ENCODE measurements at regions not wholly inside any gene's neighbourhood (a gene's known extent, or its start where the extent isn't known, plus 50 kb on each side); places are given as distances from the start of the nearest gene placed in this dataset.
"Not testable (repeated sequence)": the region's sequence is repeated elsewhere in the genome, so short reads cannot be mapped to it uniquely, and the experiment has no call there.

GRCh38 chr3:156044634-156044975 lies 75.8 kb upstream of the KCNAB1 start:
- DNase-seq = no peak

- not testable (repeated sequence) for DNase-seq
Measured at GRCh38 chr3:156048483-156048882, 71.9 kb upstream of the KCNAB1 start.

GRCh38 chr3:156050918-156051317 lies 69.5 kb upstream of the KCNAB1 start:
- no peak for DNase-seq

DNA sequence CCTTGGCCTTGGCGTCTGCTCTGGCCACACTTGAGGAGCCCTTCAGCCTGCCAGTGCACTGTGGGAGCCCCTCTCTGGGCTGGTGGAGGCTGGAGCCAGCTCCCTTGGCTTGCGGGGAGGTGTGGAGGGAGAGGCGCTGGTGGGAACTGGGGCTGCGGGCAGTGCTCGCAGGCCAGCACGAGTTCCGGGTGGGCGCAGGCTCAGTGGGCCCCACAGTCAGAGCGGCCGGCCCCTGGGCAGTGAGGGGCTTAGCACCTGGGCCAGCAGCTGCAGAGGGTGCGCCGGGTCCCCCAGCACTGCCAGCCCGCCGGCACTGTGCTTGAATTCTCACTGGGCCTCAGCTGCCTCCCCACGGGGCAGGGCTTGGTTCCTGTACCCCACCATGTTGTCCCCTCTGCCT lies 68.7 kb upstream of the KCNAB1 start:
- DNase-seq = no peak

GRCh38 chr3:156052115-156052514 lies 68.3 kb upstream of the KCNAB1 start:
- DNase-seq = no peak

- DNase-seq = no peak
Measured at GRCh38 chr3:156059950-156060501, 60.4 kb upstream of the KCNAB1 start.

- DNase-seq = not testable (repeated sequence)
Measured at GRCh38 chr3:156068151-156068550, 52.2 kb upstream of the KCNAB1 start.

DNA sequence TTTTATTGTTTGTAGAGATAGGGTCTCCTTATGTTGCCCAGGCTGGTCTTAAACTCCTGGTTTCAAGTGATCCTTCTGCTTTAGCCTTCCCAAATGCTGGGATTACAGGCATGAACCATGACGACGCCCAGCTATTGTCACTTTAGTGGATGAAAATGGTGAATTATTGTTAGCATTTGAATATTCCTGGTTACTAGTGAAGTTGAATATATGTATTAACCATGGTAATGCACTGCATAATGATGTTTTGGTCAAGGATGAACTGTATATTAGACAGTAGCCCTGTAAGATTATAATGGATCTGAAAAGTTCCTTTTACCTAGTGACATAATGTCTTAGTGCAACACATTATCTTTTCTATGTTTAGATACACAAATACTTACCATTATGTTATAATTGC lies 50.4 kb upstream of the KCNAB1 start:
- DNase-seq = no peak

Measured in nucleus accumbens (tissue), 56 donors.